ENCODE measurements at regions not wholly inside any gene's neighbourhood (a gene's known extent, or its start where the extent isn't known, plus 50 kb on each side); places are given as distances from the start of the nearest gene placed in this dataset.

DNA sequence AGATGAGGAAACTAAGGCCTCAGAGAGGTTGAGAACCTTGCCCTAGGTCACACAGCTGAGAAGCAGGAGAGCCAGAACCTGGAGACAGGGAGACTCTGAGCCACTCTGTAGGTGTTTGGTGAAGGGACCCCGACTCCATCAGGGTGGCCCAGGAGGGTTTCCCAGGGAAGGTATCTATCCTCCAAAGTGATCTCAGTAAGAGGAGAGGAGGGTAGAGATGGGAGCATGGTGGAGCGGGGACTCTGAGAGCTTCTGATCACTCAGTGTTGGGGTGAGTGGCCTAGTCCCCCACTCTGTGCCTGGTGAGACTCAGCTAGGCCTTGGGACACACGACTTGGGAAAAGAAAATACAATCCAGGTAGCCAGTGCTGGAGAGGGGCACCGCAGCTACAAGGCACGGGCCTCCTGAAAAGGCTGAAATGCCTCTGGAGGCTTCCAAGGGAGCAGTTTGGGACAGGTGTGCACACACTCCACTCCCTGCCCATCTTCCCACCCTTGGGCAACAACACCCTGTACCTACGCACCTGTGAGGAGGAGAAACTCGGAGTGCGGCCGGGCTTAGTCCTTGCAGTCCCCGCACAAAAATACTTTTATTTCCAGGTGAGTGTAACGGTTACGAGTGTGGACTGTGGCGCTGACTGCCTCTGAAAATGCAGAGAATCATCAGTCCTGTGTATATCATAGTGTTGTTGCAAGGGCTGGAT is 80.8 kb downstream of the CAMK2N1 start:
- TF ChIP-seq, protein P1, sequence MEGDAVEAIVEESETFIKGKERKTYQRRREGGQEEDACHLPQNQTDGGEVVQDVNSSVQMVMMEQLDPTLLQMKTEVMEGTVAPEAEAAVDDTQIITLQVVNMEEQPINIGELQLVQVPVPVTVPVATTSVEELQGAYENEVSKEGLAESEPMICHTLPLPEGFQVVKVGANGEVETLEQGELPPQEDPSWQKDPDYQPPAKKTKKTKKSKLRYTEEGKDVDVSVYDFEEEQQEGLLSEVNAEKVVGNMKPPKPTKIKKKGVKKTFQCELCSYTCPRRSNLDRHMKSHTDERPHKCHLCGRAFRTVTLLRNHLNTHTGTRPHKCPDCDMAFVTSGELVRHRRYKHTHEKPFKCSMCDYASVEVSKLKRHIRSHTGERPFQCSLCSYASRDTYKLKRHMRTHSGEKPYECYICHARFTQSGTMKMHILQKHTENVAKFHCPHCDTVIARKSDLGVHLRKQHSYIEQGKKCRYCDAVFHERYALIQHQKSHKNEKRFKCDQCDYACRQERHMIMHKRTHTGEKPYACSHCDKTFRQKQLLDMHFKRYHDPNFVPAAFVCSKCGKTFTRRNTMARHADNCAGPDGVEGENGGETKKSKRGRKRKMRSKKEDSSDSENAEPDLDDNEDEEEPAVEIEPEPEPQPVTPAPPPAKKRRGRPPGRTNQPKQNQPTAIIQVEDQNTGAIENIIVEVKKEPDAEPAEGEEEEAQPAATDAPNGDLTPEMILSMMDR (IDR thresholded peaks at IDR 0.05): no peak
- TF ChIP-seq POLR2A (IDR thresholded peaks at IDR 0.05): no peak
